B cell (primary cell): ENCODE measurements at regions not wholly inside any gene's neighbourhood (a gene's known extent, or its start where the extent isn't known, plus 50 kb on each side); places are given as distances from the start of the nearest gene placed in this dataset.

Experiments
- ATAC-seq: fragments of 200-7000 bp; cut with Tn5 transposase; one replicate; pipeline ENCODE4 v1.10.0; 2021; ENCODE audit warnings: low read depth, mild to moderate bottlenecking, moderate number of reproducible peaks, moderate library complexity
- CTCF ChIA-PET: fragments of 350-600 bp; sonication (Branson Sonifier 250); formaldehyde crosslinking; loops from one replicate; lab custom pipeline; 2021; ENCODE audit warnings: antibody characterized with exemption, inconsistent platforms; lab: Charles Lee
- POLR2A ChIA-PET: fragments of 350-600 bp; sonication (Branson Sonifier 250); formaldehyde crosslinking; loops from one replicate; lab custom pipeline; 2021; ENCODE audit warnings: antibody characterized with exemption; lab: Charles Lee
- DNase-seq: peaks from one replicate; pipeline ENCODE4 v3.0.0; 2013
- H2AFZ ChIP-seq: 2 replicates; pipeline ENCODE4 v1.6.1; 2012; ENCODE audit warnings: mild to moderate bottlenecking, low read depth, low read length; ENCODE audit not compliant: insufficient read depth, poor library complexity, severe bottlenecking
- H3K27ac ChIP-seq, 2 donors: 1 replicate in 1 of 2; 2 replicates in 1 of 2; pipeline ENCODE4 v1.5.1; 2012 to 2013; ENCODE audit warnings: low read length in 2 of 2, mild to moderate bottlenecking in 2 of 2, moderate library complexity in 1 of 2
- H3K27me3 ChIP-seq, 4 experiments: fragments of 200-600 bp in 1 of 4; sonication (generic) in 1 of 4; replicated peaks in 1 of 4; 1 replicate in 2 of 4; 2 replicates in 2 of 4; pipeline versions ENCODE4 v1.6.1 to v1.7.0; 2013 to 2016; ENCODE audit warnings: low read length in 3 of 4, mild to moderate bottlenecking in 2 of 4, mixed read lengths in 1 of 4, moderate library complexity in 1 of 4; ENCODE audit not compliant: insufficient read depth in 4 of 4, control insufficient read depth in 3 of 4; ENCODE audit errors: control extremely low read depth in 1 of 4
- H3K36me3 ChIP-seq, 2 experiments: replicated peaks in 1 of 2; 1 replicate in 1 of 2; 2 replicates in 1 of 2; pipeline versions ENCODE4 v1.6.1 to v1.7.1; 2013; ENCODE audit warnings: low read length in 1 of 2; ENCODE audit not compliant: insufficient read depth in 2 of 2, control insufficient read depth in 1 of 2; ENCODE audit errors: control extremely low read depth in 1 of 2, extremely low read depth in 1 of 2
- H3K4me1 ChIP-seq, 2 donors: fragments of 200-600 bp in 1 of 2; sonication (generic) in 1 of 2; 1 replicate in 1 of 2; 2 replicates in 1 of 2; pipeline versions ENCODE4 v1.5.1 to v1.6.1; 2013 to 2017; ENCODE audit warnings: low read length in 2 of 2; ENCODE audit not compliant: control insufficient read depth in 2 of 2, insufficient read depth in 2 of 2
- H3K4me2 ChIP-seq: replicated peaks from 2 replicates; pipeline ENCODE3; 2012; ENCODE audit warnings: mild to moderate bottlenecking, low read depth, low read length; ENCODE audit not compliant: poor library complexity, severe bottlenecking
- H3K4me3 ChIP-seq, 5 experiments: fragments of 200-600 bp in 1 of 5; sonication (generic) in 1 of 5; 1 replicate in 3 of 5; 2 replicates in 2 of 5; pipeline versions ENCODE4 v1.5.1 to v1.7.0; 2011 to 2016; ENCODE audit warnings: low read length in 4 of 5, mild to moderate bottlenecking in 4 of 5, low read depth in 2 of 5, control low read depth in 1 of 5, moderate library complexity in 1 of 5; ENCODE audit not compliant: insufficient read depth in 1 of 5; ENCODE audit errors: control extremely low read depth in 1 of 5, extremely low read depth in 1 of 5
- H3K79me2 ChIP-seq: fragments of 200-600 bp; sonication (generic); one replicate; pipeline ENCODE4 v1.6.0; 2016; ENCODE audit warnings: low read length; ENCODE audit not compliant: control insufficient read depth, insufficient read depth
- H3K9ac ChIP-seq: fragments of 200-600 bp; sonication (generic); 2 replicates; pipeline ENCODE4 v1.6.1; 2017; ENCODE audit warnings: mild to moderate bottlenecking, low read length, moderate library complexity
- H3K9me3 ChIP-seq, 3 donors: one replicate each; pipeline versions ENCODE4 v1.6.1 to v1.7.1; 2013; ENCODE audit warnings: low read length in 2 of 3; ENCODE audit not compliant: control insufficient read depth in 2 of 3, insufficient read depth in 1 of 3; ENCODE audit errors: control extremely low read depth in 1 of 3
- H4K20me1 ChIP-seq: 2 replicates; pipeline ENCODE4 v1.6.0; 2012; ENCODE audit warnings: mild to moderate bottlenecking, low read length; ENCODE audit not compliant: insufficient read depth, control insufficient read depth, poor library complexity, severe bottlenecking
- H3K27ac Mint-ChIP-seq: one replicate; pipeline ENCODE4 v1.8.0; 2021; ENCODE audit warnings: mixed read lengths
- H3K27me3 Mint-ChIP-seq: one replicate; pipeline ENCODE4 v1.8.0; 2021; ENCODE audit warnings: mixed read lengths
- H3K4me1 Mint-ChIP-seq: one replicate; pipeline ENCODE4 v1.8.0; 2021; ENCODE audit warnings: mixed read lengths
- H3K4me3 Mint-ChIP-seq: one replicate; pipeline ENCODE4 v1.8.0; 2021; ENCODE audit warnings: mixed read lengths
- H3K9me3 Mint-ChIP-seq: one replicate; pipeline ENCODE4 v1.8.0; 2022; ENCODE audit warnings: mixed read lengths; ENCODE audit not compliant: insufficient read depth
- CTCF ChIP-seq: fragments of 200-600 bp; IDR thresholded peaks from one replicate; pipeline ENCODE4 v1.8.0; 2022; ENCODE audit warnings: antibody characterized with exemption, mild to moderate bottlenecking
- EZH2 ChIP-seq: IDR thresholded peaks from 2 replicates; pipeline ENCODE4 v1.6.1; 2012; ENCODE audit warnings: borderline replicate concordance, low read depth, mild to moderate bottlenecking, moderate library complexity, low read length; ENCODE audit not compliant: insufficient read depth, poor library complexity, severe bottlenecking
- WGBS: methylation state at CpG from one replicate; pipeline ENCODE4 v1.1.5; 2013; ENCODE audit warnings: missing lambda C conversion rate; ENCODE audit not compliant: insufficient coverage; 5-methylcytosine and 5-hydroxymethylcytosine counted together
- intact Hi-C: fragments of 100-400 bp; cut with micrococcal nuclease; formaldehyde crosslinking; loops from one replicate; pipeline ENCODE4 v1.10.0; 2022

- no peak for TF ChIP-seq CTCF
- TF ChIP-seq EZH2, result no peak
- ATAC-seq, result no peak
- H3K4me1 Mint-ChIP-seq, result no peaks in the 10 kb centered on the region
- H4K20me1 ChIP-seq, result no peaks in the 10 kb centered on the region
- H3K27ac Mint-ChIP-seq, result no peak overlapping the region
- no peak overlapping the region for H3K4me2 ChIP-seq
- intact Hi-C loops, result no loop called here
- WGBS, result 88% methylated on average over 11 of the region's 15 CpGs
- H3K4me3 Mint-ChIP-seq, result no peak overlapping the region
- H3K36me3 ChIP-seq, result no peaks in the 10 kb centered on the region
- H3K4me3 ChIP-seq, result no peak overlapping the region
- H3K9me3 Mint-ChIP-seq, result peaks cover 2% of the 10 kb centered on the region
- H3K27ac ChIP-seq, result no peak overlapping the region
- H3K9me3 ChIP-seq, result no peaks in the 10 kb centered on the region
- H3K27me3 Mint-ChIP-seq, result peaks cover 2% of the 10 kb centered on the region
- H3K27me3 ChIP-seq, result no peaks in the 10 kb centered on the region
- no peaks in the 10 kb centered on the region for H3K79me2 ChIP-seq
- no peak overlapping the region for H2AFZ ChIP-seq
- CTCF ChIA-PET, result no interaction called here
- H3K4me1 ChIP-seq, result no peaks in the 10 kb centered on the region
- no peak for DNase-seq
- no peak overlapping the region for H3K9ac ChIP-seq
- POLR2A ChIA-PET, result no interaction called here
These were observed 394.6 kb upstream of the RORA start for GRCh38 chr15:61623746-61624145.

GRCh38 chr15:61621865-61622264, 392.8 kb upstream of the RORA start:
- TF ChIP-seq EZH2, result no peak
- TF ChIP-seq CTCF, result no peak
- Mint-ChIP-seq H3K9me3 (peaks cover 10% of the 10 kb centered on the region), H3K27me3 (no peaks in the 10 kb centered on the region), H3K4me3 (no peak overlapping the region), H3K27ac (no peak overlapping the region), H3K4me1 (no peaks in the 10 kb centered on the region)
- no peaks in the 10 kb centered on the region for H4K20me1 ChIP-seq
- no peak for DNase-seq
- POLR2A ChIA-PET, result no interaction called here
- CTCF ChIA-PET, result no interaction called here
- H3K9me3 ChIP-seq, result no peaks in the 10 kb centered on the region
- intact Hi-C loops, result no loop called here
- no peaks in the 10 kb centered on the region for H3K79me2 ChIP-seq
- H3K9ac ChIP-seq, result no peak overlapping the region
- no peak overlapping the region for H3K27ac ChIP-seq
- no peaks in the 10 kb centered on the region for H3K4me1 ChIP-seq
- no peaks in the 10 kb centered on the region for H3K27me3 ChIP-seq
- WGBS, result no CpG with 5 or more reads among the region's 2 CpGs
- no peak overlapping the region for H3K4me2 ChIP-seq
- H2AFZ ChIP-seq, result no peak overlapping the region
- no peaks in the 10 kb centered on the region for H3K36me3 ChIP-seq
- ATAC-seq, result no peak
- no peak overlapping the region for H3K4me3 ChIP-seq
